ENCODE measurements at regions not wholly inside any gene's neighbourhood (a gene's known extent, or its start where the extent isn't known, plus 50 kb on each side); places are given as distances from the start of the nearest gene placed in this dataset.

DNA sequence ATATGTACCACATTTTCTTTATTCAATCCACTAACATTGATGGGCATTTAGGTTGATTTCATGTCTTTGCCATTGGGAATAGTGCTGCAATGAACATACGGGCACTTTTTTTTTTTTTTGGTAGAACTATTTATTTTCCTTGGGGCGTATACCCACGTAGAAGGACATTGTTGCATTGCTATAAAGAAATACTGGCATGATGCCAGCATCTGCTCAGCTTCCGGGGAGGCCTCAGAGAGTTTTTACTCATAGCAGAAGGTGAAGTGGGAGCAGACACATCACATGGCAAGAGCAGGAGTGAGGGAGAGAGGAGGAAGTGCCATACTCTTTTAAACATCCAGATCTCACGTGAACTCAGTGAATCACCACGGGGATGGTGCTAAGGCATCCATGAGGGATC is 197.0 kb downstream of the SQOR start:
- 59% methylated on average over 2 of the region's 6 CpGs for WGBS (ENCODE audit: insufficient coverage)
- H3K36me3 ChIP-seq (ENCODE audit: control insufficient read depth, insufficient read depth, low read length), result no peaks in the 10 kb centered on the region
- H3K27me3 ChIP-seq (ENCODE audit: control insufficient read depth, insufficient read depth, low read length), result no peaks in the 10 kb centered on the region
- no peak overlapping the region for H3K4me3 ChIP-seq (ENCODE audit: low read depth, low read length)
- no peaks in the 10 kb centered on the region for H3K9me3 ChIP-seq (ENCODE audit: control insufficient read depth, insufficient read depth, low read length)
- H3K4me1 ChIP-seq (ENCODE audit: control insufficient read depth, insufficient read depth, low read length), result no peaks in the 10 kb centered on the region
- H3K27ac ChIP-seq (ENCODE audit: low read depth, low read length), result no peak overlapping the region
- DNase-seq (ENCODE audit: low read depth in 4 of 6, low spot score in 6 of 6), result no peak

DNA sequence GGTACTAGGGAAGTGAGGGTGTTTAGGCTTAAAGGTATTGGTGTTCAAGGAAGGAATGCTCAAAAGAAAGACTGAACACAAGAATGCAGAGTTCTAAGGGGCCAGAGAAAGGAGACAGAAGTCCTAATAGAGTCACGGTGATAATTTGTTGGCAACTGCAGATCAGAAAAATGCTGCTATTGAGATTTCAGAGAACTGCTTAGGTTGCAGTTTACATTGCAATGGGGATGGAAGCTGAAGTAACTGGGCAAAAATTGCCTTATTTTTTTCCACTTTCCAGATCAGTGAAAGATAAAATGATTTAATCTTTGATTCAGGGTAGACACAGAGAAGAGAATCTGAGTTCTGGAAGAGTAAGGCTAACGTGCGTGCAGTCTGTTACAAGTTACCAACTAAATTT is 199.8 kb downstream of the SQOR start:
- DNase-seq (ENCODE audit: low read depth in 4 of 6, low spot score in 6 of 6), result no peak
- WGBS (ENCODE audit: insufficient coverage), result 87% methylated on average over 3 of the region's 3 CpGs
- Histone ChIP-seq H3K4me1 (ENCODE audit: control insufficient read depth, insufficient read depth, low read length) (no peaks in the 10 kb centered on the region), H3K9me3 (ENCODE audit: control insufficient read depth, insufficient read depth, low read length) (no peaks in the 10 kb centered on the region), H3K27ac (ENCODE audit: low read depth, low read length) (no peak overlapping the region), H3K27me3 (ENCODE audit: control insufficient read depth, insufficient read depth, low read length) (no peaks in the 10 kb centered on the region), H3K4me3 (ENCODE audit: low read depth, low read length) (no peak overlapping the region), H3K36me3 (ENCODE audit: control insufficient read depth, insufficient read depth, low read length) (no peaks in the 10 kb centered on the region)

DNA sequence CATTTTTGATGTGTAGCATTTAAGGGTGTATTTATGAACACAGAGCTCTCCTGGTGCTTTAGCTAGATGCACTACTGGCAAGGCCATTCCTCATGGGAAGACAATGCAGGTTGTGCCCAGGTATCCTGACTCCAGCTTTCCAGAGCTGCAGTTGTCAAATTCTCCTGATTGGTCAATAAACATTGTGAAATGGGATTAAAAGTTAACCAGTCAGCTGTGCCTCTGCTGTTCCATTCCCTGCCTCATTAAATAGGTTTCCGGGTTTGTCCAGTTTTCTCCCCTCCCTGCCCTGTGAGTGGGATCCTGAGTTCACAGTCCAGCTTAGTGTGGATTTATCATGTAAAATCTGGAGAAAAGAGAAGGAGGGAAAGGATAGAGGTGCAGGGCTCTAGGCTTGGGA is 207.3 kb downstream of the SQOR start:
- H3K9me3 ChIP-seq (ENCODE audit: control insufficient read depth, insufficient read depth, low read length), result no peaks in the 10 kb centered on the region
- no CpG with 5 or more reads among the region's 1 CpG for WGBS (ENCODE audit: insufficient coverage)
- no peaks in the 10 kb centered on the region for H3K4me1 ChIP-seq (ENCODE audit: control insufficient read depth, insufficient read depth, low read length)
- no peak overlapping the region for H3K27ac ChIP-seq (ENCODE audit: low read depth, low read length)
- no peak for DNase-seq (ENCODE audit: low read depth in 4 of 6, low spot score in 6 of 6)
- H3K4me3 ChIP-seq (ENCODE audit: low read depth, low read length), result no peak overlapping the region
- H3K36me3 ChIP-seq (ENCODE audit: control insufficient read depth, insufficient read depth, low read length), result no peaks in the 10 kb centered on the region
- H3K27me3 ChIP-seq (ENCODE audit: control insufficient read depth, insufficient read depth, low read length), result no peaks in the 10 kb centered on the region

DNA sequence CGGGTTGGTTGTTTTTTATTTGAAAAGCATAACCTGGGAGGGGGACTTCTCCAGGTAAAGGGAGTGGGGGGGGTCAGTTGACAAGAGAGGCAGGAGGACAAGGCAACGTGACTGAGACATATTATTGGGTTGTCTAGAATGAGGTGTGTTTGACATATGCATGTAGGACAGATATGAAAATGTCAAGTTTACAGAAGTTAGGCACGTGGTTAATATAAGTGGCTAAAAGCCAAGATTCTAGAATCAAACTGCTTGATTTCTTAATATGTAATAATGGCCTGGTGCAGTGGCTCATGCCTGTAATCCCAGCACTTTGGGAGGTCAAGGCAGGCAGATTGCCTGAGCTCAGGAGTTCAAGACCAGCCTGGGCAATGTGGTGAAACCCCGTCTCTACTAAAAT is 212.8 kb downstream of the SQOR start:
- Histone ChIP-seq H3K36me3 (ENCODE audit: control insufficient read depth, insufficient read depth, low read length) (no peaks in the 10 kb centered on the region), H3K9me3 (ENCODE audit: control insufficient read depth, insufficient read depth, low read length) (no peaks in the 10 kb centered on the region), H3K4me3 (ENCODE audit: low read depth, low read length) (no peak overlapping the region), H3K27me3 (ENCODE audit: control insufficient read depth, insufficient read depth, low read length) (no peaks in the 10 kb centered on the region), H3K27ac (ENCODE audit: low read depth, low read length) (no peak overlapping the region), H3K4me1 (ENCODE audit: control insufficient read depth, insufficient read depth, low read length) (no peaks in the 10 kb centered on the region)
- no peak for DNase-seq (ENCODE audit: low read depth in 4 of 6, low spot score in 6 of 6)
- WGBS (ENCODE audit: insufficient coverage), result 92% methylated on average over 3 of the region's 4 CpGs

DNA sequence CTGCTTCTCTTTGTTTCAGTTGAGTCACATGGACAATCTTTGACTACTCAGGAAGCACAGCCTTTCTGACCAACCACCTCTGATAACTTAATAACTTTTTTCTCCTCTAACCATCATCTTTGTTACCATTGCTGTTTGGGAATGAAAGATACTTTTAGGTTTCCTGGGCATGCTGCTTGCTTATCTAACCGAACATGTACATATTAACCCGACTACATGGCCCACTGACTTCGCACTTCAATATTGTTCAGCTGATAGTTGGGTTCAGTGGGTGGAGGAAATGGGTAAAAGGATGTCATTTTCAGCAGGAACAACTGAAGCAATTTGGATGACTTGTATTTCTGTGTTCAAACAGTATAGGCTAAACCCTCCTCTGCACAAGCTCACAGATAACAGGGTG is 214.3 kb downstream of the SQOR start:
- Histone ChIP-seq H3K27ac (ENCODE audit: low read depth, low read length) (no peak overlapping the region), H3K27me3 (ENCODE audit: control insufficient read depth, insufficient read depth, low read length) (no peaks in the 10 kb centered on the region), H3K36me3 (ENCODE audit: control insufficient read depth, insufficient read depth, low read length) (no peaks in the 10 kb centered on the region), H3K9me3 (ENCODE audit: control insufficient read depth, insufficient read depth, low read length) (no peaks in the 10 kb centered on the region), H3K4me1 (ENCODE audit: control insufficient read depth, insufficient read depth, low read length) (no peaks in the 10 kb centered on the region), H3K4me3 (ENCODE audit: low read depth, low read length) (no peak overlapping the region)
- DNase-seq (ENCODE audit: low read depth in 4 of 6, low spot score in 6 of 6), result no peak
- no CpG with 5 or more reads among the region's 3 CpGs for WGBS (ENCODE audit: insufficient coverage)

GRCh38 chr15:45854455-45855202 is 219.8 kb downstream of the SQOR start:
- DNase-seq (ENCODE audit: low read depth in 4 of 6, low spot score in 6 of 6), result no peak
- Histone ChIP-seq H3K9me3 (ENCODE audit: control insufficient read depth, insufficient read depth, low read length) (no peaks in the 10 kb centered on the region), H3K27me3 (ENCODE audit: control insufficient read depth, insufficient read depth, low read length) (no peaks in the 10 kb centered on the region), H3K4me3 (ENCODE audit: low read depth, low read length) (no peak overlapping the region), H3K4me1 (ENCODE audit: control insufficient read depth, insufficient read depth, low read length) (no peaks in the 10 kb centered on the region), H3K36me3 (ENCODE audit: control insufficient read depth, insufficient read depth, low read length) (no peaks in the 10 kb centered on the region), H3K27ac (ENCODE audit: low read depth, low read length) (no peak overlapping the region)
- 100% methylated on average over 2 of the region's 6 CpGs for WGBS (ENCODE audit: insufficient coverage)

DNA sequence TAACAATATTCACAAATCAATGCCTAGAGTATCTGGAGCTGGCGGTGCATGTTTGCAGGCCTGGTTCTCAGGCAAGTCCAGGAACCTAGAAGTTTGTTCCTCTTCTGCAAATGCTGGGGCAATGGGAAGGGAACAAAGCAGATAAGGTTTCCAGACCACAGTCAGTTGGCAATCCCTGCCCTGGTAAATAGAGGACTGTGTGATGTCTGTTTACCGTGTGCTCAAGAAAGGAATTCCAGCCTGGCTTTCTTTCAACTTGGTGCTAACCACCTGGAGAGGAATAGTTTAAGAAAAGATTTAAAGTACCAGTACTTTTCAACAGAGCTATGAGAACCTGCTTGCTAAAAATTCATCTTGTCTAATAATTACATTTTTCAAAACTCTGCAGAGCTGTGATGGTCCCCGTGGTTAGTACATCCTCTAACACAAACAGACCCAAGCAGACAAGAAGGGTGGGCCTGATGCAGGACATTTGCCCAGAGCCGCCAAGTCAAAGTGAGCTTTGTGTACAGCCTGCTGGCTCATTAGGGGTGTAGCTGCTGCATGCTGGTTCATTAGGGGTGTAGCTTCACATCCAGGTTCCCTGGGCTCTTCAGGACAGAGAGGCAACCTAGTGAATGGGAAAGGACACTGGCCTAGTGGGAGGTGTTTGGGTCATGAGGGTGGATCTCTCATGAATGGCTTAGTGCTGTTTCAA is 220.5 kb downstream of the SQOR start:
- no peak for DNase-seq (ENCODE audit: low read depth in 4 of 6, low spot score in 6 of 6)
- H3K9me3 ChIP-seq (ENCODE audit: control insufficient read depth, insufficient read depth, low read length), result no peaks in the 10 kb centered on the region
- no peak overlapping the region for H3K27ac ChIP-seq (ENCODE audit: low read depth, low read length)
- H3K4me3 ChIP-seq (ENCODE audit: low read depth, low read length), result no peak overlapping the region
- H3K4me1 ChIP-seq (ENCODE audit: control insufficient read depth, insufficient read depth, low read length), result no peaks in the 10 kb centered on the region
- H3K27me3 ChIP-seq (ENCODE audit: control insufficient read depth, insufficient read depth, low read length), result no peaks in the 10 kb centered on the region
- 81% methylated on average over 2 of the region's 4 CpGs for WGBS (ENCODE audit: insufficient coverage)
- no peaks in the 10 kb centered on the region for H3K36me3 ChIP-seq (ENCODE audit: control insufficient read depth, insufficient read depth, low read length)

GRCh38 chr15:45855907-45856579 is 221.2 kb downstream of the SQOR start:
- WGBS (ENCODE audit: insufficient coverage), result 80% methylated on average over 1 of the region's 4 CpGs
- no peak for DNase-seq (ENCODE audit: low read depth in 4 of 6, low spot score in 6 of 6)
- Histone ChIP-seq H3K4me1 (ENCODE audit: control insufficient read depth, insufficient read depth, low read length) (no peaks in the 10 kb centered on the region), H3K36me3 (ENCODE audit: control insufficient read depth, insufficient read depth, low read length) (no peaks in the 10 kb centered on the region), H3K9me3 (ENCODE audit: control insufficient read depth, insufficient read depth, low read length) (no peaks in the 10 kb centered on the region), H3K27ac (ENCODE audit: low read depth, low read length) (no peak overlapping the region), H3K27me3 (ENCODE audit: control insufficient read depth, insufficient read depth, low read length) (no peaks in the 10 kb centered on the region), H3K4me3 (ENCODE audit: low read depth, low read length) (no peak overlapping the region)

DNA sequence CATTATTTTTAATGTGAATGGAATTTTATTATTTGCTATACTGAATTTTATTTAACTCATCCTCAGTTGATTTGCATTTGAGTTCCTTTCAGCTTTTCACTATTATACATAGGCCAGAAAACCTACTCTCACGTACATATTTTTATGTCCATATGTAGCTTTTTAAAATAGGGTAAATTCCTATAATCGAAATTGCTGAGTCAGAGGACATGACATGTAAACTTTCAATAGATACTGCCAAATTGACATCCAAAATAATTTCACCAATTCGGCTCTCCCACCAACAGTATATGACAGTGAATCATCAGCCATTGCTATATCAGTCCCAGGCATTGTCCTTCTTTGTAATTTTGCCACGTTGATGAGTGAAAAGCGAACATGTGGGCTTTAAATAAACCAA is 222.5 kb downstream of the SQOR start:
- Histone ChIP-seq H3K27me3 (ENCODE audit: control insufficient read depth, insufficient read depth, low read length) (no peaks in the 10 kb centered on the region), H3K4me3 (ENCODE audit: low read depth, low read length) (no peak overlapping the region), H3K36me3 (ENCODE audit: control insufficient read depth, insufficient read depth, low read length) (no peaks in the 10 kb centered on the region), H3K27ac (ENCODE audit: low read depth, low read length) (no peak overlapping the region), H3K4me1 (ENCODE audit: control insufficient read depth, insufficient read depth, low read length) (no peaks in the 10 kb centered on the region), H3K9me3 (ENCODE audit: control insufficient read depth, insufficient read depth, low read length) (no peaks in the 10 kb centered on the region)
- DNase-seq (ENCODE audit: low read depth in 4 of 6, low spot score in 6 of 6), result no peak
- 83% methylated on average over 2 of the region's 5 CpGs for whole genome bisulfite sequencing (ENCODE audit: insufficient coverage)

DNA sequence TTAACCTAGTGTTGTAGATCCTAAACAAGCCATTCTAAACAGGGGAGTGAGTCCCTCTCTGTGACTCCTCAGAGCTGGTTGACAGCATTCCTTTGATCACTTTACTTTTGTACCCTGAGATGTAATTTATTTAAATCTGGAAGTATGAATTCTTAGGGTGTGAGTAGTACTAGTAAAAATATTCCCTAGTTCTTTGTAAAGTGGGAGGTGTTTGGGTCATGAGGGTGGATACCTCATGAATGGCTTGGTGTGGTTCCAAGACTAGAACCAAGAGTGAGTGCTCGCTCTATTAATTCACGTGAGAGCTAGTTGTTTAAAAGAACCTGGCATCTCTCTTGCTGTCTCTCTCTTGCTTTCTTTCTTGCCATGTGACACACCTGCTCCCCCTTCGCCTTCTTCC is 223.7 kb downstream of the SQOR start:
- H3K27me3 ChIP-seq (ENCODE audit: control insufficient read depth, insufficient read depth, low read length), result no peaks in the 10 kb centered on the region
- H3K4me3 ChIP-seq (ENCODE audit: low read depth, low read length), result no peak overlapping the region
- no peaks in the 10 kb centered on the region for H3K4me1 ChIP-seq (ENCODE audit: control insufficient read depth, insufficient read depth, low read length)
- H3K36me3 ChIP-seq (ENCODE audit: control insufficient read depth, insufficient read depth, low read length), result no peaks in the 10 kb centered on the region
- DNase-seq (ENCODE audit: low read depth in 4 of 6, low spot score in 6 of 6), result no peak
- H3K27ac ChIP-seq (ENCODE audit: low read depth, low read length), result no peak overlapping the region
- WGBS (ENCODE audit: insufficient coverage), result 80% methylated on average over 1 of the region's 3 CpGs
- no peaks in the 10 kb centered on the region for H3K9me3 ChIP-seq (ENCODE audit: control insufficient read depth, insufficient read depth, low read length)

All from spinal cord (tissue), 9 donors.